GM18517 (cell line): ENCODE measurements at regions not wholly inside any gene's neighbourhood (a gene's known extent, or its start where the extent isn't known, plus 50 kb on each side); places are given as distances from the start of the nearest gene placed in this dataset.
A peak's percentile ranks its signal among the peaks of the same experiment; 100 is the strongest.

Experiments used
- ATAC-seq: cut with Tn5 transposase; IDR thresholded peaks from one replicate; pipeline ENCODE4 v1.9.1; 2021; ENCODE audit warnings: mild to moderate bottlenecking, moderate library complexity; ENCODE audit not compliant: unreplicated experiment

DNA sequence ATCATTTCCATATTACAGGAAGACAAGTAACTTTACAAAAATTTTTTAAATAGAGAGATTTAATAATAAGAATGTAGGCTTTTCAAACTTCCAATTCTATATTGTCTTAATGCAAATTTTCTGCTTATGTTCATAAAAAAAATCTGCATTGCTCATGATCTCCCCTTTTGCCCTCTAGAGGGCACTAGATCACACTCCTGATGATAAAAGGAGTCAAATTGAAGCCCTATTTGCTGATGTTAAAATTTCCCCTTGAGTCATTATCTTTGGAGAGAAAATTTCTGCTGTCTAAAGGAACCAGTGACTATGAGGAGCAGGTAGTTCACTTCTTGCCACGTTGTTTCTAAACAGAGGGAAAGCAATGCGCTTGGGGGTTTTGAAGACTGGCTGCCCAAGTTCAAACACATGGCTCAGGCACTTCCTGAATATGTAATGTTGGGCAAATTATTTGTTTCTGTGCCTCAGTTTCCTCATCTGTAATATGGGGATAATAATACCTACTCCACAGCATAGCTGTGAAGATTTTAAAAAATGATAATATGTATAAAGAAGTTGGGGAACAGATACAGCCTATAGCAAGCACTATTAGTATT, 874.2 kb downstream of the TFAP2A start:
- ATAC-seq: peak; percentile 75

DNA sequence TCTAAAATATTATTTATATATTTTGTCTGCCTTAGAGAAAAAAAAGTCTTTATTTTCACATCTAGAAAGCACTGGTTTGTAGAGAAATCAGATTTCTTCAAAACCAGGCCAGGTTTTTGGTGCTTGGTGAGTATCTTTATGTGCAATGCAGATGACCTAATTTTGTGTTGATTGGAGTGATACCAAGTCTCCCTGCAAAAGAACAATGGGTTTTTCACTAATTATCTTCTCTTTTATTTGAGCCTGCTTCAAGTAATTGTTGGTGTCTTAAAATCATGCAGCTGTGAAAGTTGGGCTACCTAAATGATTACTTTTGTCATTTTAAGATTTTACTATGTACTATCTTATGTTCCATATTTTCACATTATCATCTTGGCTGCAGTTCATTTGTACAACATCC, 874.7 kb downstream of the TFAP2A start:
- ATAC-seq: no peak

GRCh38 chr6:9539231-9539755, 875.6 kb downstream of the TFAP2A start:
- ATAC-seq: no peak

- ATAC-seq: no peak
Measured at GRCh38 chr6:9537381-9537780, 877.5 kb downstream of the TFAP2A start.

DNA sequence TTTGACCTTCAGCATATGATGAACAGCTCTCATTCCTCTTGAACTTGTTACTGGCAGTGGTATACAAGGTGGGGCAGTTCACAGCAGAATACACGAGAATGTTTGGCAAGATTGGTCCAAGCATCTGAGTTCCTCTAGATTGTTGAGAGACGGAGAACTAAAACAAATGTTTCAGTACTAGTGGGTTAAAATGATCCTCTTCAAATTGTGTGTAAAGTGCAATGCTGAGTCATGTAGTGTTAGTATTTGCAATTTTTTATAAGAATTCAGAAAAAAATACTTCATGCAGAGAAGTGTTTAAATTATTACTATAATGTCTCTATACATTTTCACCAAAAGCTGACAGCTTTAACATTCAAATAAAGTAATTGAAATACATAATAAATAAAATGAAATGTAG, 879.8 kb downstream of the TFAP2A start:
- no peak for ATAC-seq

DNA sequence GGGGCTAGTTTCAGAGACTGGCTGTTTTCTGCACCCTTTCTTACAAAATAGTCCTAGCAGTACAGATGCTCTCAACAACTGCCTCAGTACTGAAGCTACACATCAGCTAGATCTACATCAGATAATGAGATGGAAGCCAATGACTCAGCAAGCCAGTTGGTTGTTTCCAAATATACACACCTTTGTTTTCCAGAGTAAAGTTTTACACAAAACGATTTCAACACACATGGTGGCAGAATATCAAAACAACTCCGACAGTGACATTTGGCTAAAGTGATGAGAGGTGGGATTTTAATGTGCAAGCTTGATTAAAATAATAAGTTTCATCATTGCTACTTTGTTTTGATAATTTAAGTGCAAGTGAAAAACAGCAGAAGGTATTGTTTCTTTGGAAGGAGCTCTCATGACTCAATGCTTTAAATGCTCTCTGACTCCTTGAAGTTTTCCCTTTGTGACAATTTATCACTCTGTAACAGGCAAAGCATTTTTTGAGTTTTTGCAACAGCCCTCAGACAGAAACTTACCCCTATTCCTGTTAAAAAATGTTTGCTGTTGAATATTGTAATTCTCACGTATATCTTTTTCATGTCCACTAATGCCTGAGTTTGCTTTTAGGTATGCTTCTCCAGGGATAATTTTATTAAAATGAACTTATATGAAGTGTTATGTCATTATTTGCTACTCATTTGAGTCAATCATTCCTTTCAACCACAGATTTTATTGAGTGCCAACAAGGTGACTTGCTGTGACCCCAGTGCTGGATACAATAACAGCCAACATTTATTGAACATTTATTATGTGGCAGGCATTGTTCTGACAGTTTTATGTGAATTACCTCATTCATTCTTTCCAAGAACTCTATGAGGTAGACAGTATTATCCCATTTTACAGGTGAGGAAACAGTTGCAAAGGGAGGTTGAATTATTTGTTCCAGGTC, 882.0 kb downstream of the TFAP2A start:
- no peak for ATAC-seq

DNA sequence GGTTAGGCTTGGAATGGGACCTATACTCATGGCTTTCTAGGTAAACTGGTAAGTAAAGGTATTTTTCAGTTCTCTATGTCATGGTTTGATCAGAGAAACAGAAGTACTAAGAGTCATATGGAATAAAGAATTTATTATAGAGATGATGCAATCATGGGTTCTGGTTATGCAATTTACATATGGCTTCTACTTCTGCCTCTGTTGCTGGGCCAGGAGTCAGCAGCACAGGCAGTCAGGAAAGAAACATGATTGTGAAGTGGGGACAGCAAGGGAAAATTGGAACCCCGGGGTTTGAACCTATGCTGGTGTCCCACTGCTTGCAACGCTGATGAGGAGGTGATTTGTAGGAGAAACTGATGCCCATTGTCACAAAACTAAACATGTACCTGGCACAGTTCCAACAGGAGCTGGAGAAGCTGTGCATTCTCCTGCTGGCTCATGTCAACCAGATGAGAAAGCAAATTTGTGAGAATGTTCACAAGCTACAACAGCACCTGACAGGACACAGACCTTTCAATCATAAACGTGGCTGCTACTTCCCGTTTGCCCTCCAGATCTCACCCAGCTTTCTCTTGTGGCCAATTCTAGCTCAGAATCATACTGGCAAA, 887.1 kb downstream of the TFAP2A start:
- ATAC-seq: no peak

DNA sequence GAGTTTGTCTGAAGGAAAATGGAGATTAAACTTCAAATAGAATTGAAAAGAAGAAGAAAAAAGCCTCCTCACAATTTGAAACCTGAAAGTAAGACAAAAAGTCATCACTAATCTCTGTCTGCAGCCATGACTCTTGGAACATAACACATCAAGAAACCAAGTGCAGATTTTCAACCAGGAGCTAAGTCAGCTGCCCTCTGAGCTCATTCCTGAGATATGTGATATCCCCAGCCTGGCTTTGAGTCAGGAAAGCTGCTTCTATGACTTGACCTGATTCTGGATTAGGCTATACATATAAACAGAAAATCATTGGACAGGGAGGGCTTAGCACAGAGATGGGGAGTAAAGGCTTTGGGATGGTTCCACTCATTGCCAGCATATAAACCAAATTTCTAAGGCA, 891.4 kb downstream of the TFAP2A start:
- ATAC-seq: no peak

DNA sequence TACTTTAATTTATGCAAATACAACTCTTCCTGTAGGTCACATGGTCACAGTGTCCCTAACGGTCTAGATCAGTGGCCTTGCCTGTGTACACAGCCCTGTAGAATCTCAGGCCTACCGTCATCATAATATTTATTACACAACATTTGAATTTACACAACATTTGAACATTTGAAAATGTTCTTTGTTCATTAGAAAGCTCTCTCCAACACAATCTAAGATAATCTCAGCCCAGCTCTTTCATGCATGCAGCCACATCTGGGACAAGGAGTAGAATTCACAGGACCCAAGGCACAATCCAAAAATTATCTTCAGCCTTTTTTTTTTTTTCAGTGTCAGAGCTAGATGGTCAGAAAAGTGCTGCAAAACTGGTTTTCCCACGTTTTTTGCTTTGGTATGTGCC, 892.8 kb downstream of the TFAP2A start:
- ATAC-seq: no peak

DNA sequence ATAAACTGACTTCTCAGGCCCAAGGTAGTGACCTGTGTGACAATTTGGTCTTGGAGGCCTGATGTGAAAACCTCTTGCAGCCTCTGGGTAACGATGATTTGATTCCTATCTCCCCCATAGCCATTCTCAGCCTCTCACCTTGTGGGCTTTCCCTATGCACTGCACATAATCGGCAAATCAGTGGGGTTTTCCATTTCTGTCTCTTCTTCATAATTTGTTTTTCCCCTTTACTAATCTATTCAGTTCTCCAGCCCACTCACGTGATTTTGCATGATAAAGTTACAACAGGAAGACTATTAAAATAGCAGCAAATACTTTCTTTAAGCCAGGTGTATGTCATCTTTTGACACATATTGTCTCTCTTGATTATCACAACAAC, 893.7 kb downstream of the TFAP2A start:
- ATAC-seq: peak; percentile 40

DNA sequence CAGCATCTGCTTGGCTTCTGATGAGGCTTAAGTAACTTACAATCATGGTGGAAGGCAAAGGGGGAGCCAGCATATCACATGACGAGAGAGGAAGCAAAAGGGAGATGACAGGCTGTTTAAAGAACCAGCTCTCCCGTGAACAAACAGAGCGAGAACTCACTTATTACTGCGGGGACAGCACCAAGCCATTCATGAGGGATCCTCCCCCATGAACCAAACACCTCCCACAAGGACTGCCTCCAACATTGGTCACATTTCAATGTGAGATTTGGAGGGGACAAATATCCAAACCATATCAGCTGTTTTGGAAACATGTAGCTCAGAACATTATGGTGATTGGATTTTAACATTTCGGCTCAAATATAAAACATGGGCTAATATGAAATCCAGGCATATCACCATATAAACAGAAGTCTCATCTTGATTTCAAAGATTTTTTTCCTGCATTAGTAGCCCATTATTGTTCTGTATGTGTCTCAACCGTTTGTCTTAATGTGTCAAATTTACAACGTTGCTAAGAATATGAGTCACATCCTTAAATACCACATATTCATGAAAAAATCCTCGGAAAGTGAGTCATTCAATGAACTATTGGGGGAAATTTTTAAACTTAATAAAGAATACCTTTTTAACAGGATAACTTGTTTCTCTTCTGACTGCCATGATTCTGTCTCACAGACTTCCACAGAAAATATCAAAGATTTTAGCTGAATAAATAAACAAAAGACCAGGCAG, 894.3 kb downstream of the TFAP2A start:
- ATAC-seq: no peak

DNA sequence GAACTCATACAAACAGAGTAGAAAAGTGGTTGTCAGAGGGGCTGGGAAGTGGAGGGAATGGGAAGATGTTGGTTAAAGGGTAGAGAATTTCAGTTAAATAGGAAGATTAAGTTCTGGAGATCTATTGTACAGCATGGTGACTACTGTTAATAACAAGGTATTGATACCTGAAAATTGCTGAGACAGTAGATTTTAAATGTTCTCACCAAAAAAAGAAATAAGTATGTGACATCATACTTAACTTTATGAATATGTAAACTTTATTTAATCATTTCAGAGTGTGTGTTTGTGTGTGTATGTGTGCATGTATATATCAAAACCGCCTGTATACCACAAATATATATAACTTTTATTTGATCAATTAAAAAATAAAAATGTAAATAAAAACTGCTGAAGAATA, 896.4 kb downstream of the TFAP2A start:
- ATAC-seq: no peak

DNA sequence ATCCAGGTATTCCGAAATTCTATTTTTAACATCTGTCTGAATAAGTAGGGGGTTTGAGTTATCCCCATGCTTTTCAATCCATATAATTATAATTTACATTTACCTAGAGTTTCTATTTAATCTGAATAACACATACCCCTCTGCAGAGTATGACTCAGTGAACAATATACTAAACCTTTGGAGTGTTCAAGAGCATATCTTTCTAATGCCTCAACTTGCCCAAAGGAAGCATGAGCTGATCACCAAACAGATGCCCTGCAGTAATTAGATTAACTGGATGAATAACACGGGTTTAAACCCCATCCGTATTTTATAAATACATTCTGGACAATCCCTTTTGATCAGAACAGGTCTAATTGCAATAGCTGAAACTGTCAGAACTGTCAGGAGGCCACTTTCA, 897.1 kb downstream of the TFAP2A start:
- ATAC-seq: no peak

DNA sequence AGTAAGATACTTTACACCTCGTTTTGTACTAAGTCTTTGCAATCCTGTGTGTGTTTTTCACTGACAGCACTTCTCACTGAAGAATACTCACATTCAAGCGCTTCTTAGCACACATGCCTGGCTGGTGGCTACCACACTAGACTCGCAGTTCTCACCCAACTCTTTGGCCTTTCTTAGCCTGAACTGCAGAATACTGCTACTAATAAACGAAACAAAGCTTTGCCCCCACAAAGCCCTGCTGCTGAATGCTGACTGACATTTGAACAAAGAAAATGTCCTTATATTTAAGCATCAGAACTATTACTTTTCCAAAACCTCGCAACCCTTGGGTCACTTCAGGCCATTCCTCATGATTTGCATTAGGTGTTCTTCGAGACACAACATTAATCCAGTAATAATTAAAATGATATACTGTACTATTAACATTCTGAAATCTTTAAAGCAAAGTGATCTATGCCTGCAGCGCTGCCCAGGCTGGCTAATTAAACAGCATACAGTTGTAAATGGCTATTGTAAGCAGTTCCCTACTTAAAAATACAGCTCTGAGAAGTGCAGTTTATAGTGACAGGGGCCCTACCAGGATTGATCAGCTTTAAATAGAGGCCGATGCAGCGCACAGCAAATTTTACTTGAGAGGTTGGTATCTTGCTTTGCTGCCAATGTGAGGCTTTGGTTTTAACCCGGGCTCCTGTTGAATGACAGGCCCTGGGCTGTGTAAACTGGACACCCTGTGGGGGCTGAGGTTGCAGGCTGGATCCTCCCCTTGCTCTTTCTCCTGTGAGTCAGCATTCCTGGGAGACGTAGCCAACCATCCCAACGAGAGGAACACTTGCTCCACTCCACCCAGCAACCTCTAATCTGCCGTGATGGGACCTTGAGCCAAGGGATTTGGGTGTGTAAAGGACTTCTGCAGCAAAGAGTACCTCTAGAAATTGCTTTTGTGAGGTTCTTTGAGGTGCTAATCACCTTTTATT, 899.0 kb downstream of the TFAP2A start:
- no peak for ATAC-seq

GRCh38 chr6:9514146-9514545, 900.7 kb downstream of the TFAP2A start:
- ATAC-seq: no peak

- ATAC-seq: no peak
Measured at GRCh38 chr6:9511157-9511556, 903.7 kb downstream of the TFAP2A start.

DNA sequence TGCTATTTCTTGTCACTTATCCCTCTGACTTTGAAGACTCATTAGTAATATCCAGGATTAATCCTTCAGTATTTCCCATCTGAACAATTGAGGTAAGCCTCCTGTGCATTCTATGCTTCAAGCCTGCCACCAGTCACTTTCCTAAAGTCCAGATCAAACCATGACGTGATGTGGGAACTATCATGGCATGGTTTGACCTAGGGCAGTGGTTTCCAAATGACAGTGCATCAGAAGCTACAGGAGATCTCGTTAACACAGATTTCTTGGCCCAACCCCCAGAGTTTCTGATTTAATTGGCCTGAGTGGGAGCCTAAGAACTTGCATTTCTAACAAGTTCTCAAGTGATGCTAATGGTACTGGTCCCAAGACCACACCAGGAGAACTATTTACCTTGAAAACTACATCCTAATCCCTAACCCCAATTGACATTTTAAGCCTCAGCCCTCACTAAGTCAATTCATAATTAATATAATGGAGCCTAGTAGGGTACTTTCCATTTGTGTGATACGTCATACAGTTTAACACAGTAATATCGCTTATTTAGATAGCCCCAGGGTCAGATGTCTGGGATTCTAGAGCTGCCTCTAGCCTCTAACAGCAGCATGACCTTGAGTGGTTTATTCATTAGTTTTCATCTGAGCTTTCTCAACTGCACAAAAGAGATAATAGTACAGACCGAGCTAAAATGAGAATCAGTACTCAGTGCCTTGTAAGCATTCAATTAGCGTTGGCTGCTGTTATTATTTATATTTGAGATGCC, 907.6 kb downstream of the TFAP2A start:
- no peak for ATAC-seq

- ATAC-seq: no peak
Measured at GRCh38 chr6:9504191-9504590, 910.7 kb downstream of the TFAP2A start.

- ATAC-seq: no peak
Measured at GRCh38 chr6:9503111-9503761, 911.6 kb downstream of the TFAP2A start.
